ENCODE measurements at regions not wholly inside any gene's neighbourhood (a gene's known extent, or its start where the extent isn't known, plus 50 kb on each side); places are given as distances from the start of the nearest gene placed in this dataset.

- no peak for DNase-seq
- no peak for ATAC-seq
- ChIA-PET CTCF (no interaction called here), POLR2A (no interaction called here)
- intact Hi-C loops (cut with micrococcal nuclease): no loop called here
- Mint-ChIP-seq H3K4me3 (no peak overlapping the region), H3K27ac (no peak overlapping the region), H3K36me3 (ENCODE audit: low read depth) (no peaks in the 10 kb centered on the region), H3K9me3 (peaks cover 10% of the 10 kb centered on the region), H3K4me1 (ENCODE audit: low read depth) (no peaks in the 10 kb centered on the region), H3K27me3 (no peaks in the 10 kb centered on the region)
- TF ChIP-seq, protein P1, sequence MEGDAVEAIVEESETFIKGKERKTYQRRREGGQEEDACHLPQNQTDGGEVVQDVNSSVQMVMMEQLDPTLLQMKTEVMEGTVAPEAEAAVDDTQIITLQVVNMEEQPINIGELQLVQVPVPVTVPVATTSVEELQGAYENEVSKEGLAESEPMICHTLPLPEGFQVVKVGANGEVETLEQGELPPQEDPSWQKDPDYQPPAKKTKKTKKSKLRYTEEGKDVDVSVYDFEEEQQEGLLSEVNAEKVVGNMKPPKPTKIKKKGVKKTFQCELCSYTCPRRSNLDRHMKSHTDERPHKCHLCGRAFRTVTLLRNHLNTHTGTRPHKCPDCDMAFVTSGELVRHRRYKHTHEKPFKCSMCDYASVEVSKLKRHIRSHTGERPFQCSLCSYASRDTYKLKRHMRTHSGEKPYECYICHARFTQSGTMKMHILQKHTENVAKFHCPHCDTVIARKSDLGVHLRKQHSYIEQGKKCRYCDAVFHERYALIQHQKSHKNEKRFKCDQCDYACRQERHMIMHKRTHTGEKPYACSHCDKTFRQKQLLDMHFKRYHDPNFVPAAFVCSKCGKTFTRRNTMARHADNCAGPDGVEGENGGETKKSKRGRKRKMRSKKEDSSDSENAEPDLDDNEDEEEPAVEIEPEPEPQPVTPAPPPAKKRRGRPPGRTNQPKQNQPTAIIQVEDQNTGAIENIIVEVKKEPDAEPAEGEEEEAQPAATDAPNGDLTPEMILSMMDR (IDR thresholded peaks at IDR 0.05): no peak
Observed at GRCh38 chr7:46767071-46767470, 814.8 kb downstream of the TNS3 start.

GRCh38 chr7:46764100-46764936, 817.6 kb downstream of the TNS3 start:
- peaks cover 8% of the 10 kb centered on the region for H3K9me3 Mint-ChIP-seq
- intact Hi-C loops (cut with micrococcal nuclease): no loop called here
- no peak for DNase-seq
- TF ChIP-seq, protein P1 (IDR thresholded peaks at IDR 0.05): no peak
- no peak for ATAC-seq
- H3K36me3 Mint-ChIP-seq (ENCODE audit: low read depth): no peaks in the 10 kb centered on the region
- no peaks in the 10 kb centered on the region for H3K4me1 Mint-ChIP-seq (ENCODE audit: low read depth)
- H3K27me3 Mint-ChIP-seq: no peaks in the 10 kb centered on the region
- POLR2A ChIA-PET: no interaction called here
- no peak overlapping the region for H3K4me3 Mint-ChIP-seq
- CTCF ChIA-PET: no interaction called here
- H3K27ac Mint-ChIP-seq: no peak overlapping the region

GRCh38 chr7:46763344-46763743, 818.6 kb downstream of the TNS3 start:
- no peaks in the 10 kb centered on the region for H3K4me1 Mint-ChIP-seq (ENCODE audit: low read depth)
- no peaks in the 10 kb centered on the region for H3K27me3 Mint-ChIP-seq
- DNase-seq (no peak), ATAC-seq (no peak)
- TF ChIP-seq, protein P1 (IDR thresholded peaks at IDR 0.05): no peak
- intact Hi-C loops (cut with micrococcal nuclease): no loop called here
- H3K36me3 Mint-ChIP-seq (ENCODE audit: low read depth): no peaks in the 10 kb centered on the region
- ChIA-PET POLR2A (no interaction called here), CTCF (no interaction called here)
- H3K4me3 Mint-ChIP-seq: no peak overlapping the region
- H3K9me3 Mint-ChIP-seq: no peaks in the 10 kb centered on the region
- H3K27ac Mint-ChIP-seq: no peak overlapping the region

DNA sequence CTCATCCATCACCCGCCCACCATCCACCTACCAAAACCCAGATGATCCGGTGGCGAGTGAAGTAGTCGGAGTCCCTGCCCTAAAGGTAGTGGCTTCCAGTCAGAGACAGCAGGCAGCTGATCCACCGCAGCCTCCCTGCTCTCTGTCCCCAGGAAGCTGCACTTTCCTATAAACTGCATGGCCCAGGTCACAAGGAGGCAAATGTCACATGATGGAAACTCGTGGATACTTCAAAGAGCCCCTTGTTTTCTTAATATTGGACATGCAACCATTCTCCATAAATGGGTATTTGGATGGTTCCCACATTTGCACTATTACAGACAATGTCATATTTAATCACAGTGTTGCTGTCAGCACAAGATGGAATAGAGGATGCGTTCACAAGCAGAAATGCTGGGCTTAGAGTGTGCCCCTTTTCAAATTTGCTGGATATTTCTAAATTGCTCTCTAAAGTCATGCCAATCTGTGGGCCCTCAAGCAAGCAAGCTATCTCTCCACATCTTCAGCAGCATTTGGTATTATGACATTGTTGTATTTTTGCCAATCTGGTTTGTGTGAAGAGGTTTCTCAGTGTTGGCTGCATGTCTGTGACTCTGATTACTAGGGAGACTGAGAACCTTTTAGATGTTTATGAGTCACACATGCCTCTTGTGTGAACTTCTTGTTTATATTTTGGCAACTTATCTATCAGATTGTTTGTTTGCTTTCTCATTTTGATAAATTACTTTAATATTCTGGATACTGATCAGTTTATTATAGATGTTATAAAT, 822.0 kb downstream of the TNS3 start:
- Mint-ChIP-seq H3K4me3 (no peak overlapping the region), H3K27ac (no peak overlapping the region), H3K9me3 (peaks cover 3% of the 10 kb centered on the region), H3K4me1 (ENCODE audit: low read depth) (no peaks in the 10 kb centered on the region), H3K27me3 (no peaks in the 10 kb centered on the region), H3K36me3 (ENCODE audit: low read depth) (no peaks in the 10 kb centered on the region)
- ATAC-seq (no peak), DNase-seq (no peak)
- TF ChIP-seq, protein P1 (IDR thresholded peaks at IDR 0.05): no peak
- POLR2A ChIA-PET: no interaction called here
- intact Hi-C loops (cut with micrococcal nuclease): no loop called here
- CTCF ChIA-PET: no interaction called here

DNA sequence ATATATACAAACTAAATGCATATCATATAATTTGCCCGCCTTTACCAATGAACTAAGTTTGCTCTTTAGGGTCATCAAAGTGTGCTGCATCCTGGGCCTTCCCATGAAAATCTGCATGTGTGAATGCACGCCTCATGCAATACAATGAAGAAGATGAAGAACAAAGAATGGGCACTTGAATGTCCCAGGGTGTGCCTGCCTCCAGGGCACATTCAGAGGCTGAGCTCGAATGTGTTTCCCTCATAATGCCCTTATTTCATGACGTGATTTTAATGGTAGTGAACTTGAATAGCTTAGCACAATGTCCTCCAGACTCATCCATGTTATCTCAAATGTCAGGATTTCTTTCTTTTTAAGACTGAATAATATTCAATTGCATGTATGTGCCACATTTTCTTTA, 824.9 kb downstream of the TNS3 start:
- DNase-seq (no peak), ATAC-seq (no peak)
- CTCF ChIA-PET: no interaction called here
- H3K27ac Mint-ChIP-seq: no peak overlapping the region
- no peaks in the 10 kb centered on the region for H3K27me3 Mint-ChIP-seq
- TF ChIP-seq, protein P1 (IDR thresholded peaks at IDR 0.05): no peak
- H3K9me3 Mint-ChIP-seq: peaks cover 3% of the 10 kb centered on the region
- POLR2A ChIA-PET: no interaction called here
- no peaks in the 10 kb centered on the region for H3K4me1 Mint-ChIP-seq (ENCODE audit: low read depth)
- no peak overlapping the region for H3K4me3 Mint-ChIP-seq
- no peaks in the 10 kb centered on the region for H3K36me3 Mint-ChIP-seq (ENCODE audit: low read depth)
- intact Hi-C loops (cut with micrococcal nuclease): no loop called here
